ENCODE measurements at regions not wholly inside any gene's neighbourhood (a gene's known extent, or its start where the extent isn't known, plus 50 kb on each side); places are given as distances from the start of the nearest gene placed in this dataset.

GRCh38 chr1:88371436-88372023 is 312.5 kb upstream of the PKN2 start:
- TF ChIP-seq CTCF (IDR thresholded peaks at IDR 0.05) (no peak), POLR2A (IDR thresholded peaks at IDR 0.05) (no peak)
- H3K27ac ChIP-seq = no peak overlapping the region
- H3K27me3 ChIP-seq = no peaks in the 10 kb centered on the region
- H3K9me3 ChIP-seq = no peaks in the 10 kb centered on the region
- no peak for DNase-seq
- no peak overlapping the region for H3K4me3 ChIP-seq
- intact Hi-C loops (cut with DNase I) = no loop called here
- WGBS, 2 donors = 79 to 82% methylated on average over 4 of the region's 4 CpGs
- H3K36me3 ChIP-seq = no peaks in the 10 kb centered on the region
- no peaks in the 10 kb centered on the region for H3K4me1 ChIP-seq

GRCh38 chr1:88375977-88376376 is 308.1 kb upstream of the PKN2 start:
- no peak for DNase-seq
- intact Hi-C loops (cut with DNase I) = no loop called here

GRCh38 chr1:88376421-88376820 is 307.7 kb upstream of the PKN2 start:
- Histone ChIP-seq H3K36me3 (no peaks in the 10 kb centered on the region), H3K27me3 (no peaks in the 10 kb centered on the region), H3K9me3 (no peaks in the 10 kb centered on the region), H3K4me3 (no peak overlapping the region), H3K4me1 (no peaks in the 10 kb centered on the region), H3K27ac (no peak overlapping the region)
- TF ChIP-seq POLR2A (IDR thresholded peaks at IDR 0.05) (no peak), CTCF (IDR thresholded peaks at IDR 0.05) (no peak)
- no peak for DNase-seq
- intact Hi-C loops (cut with DNase I) = no loop called here

More at GRCh38 chr1:88375977-88376376, 308.1 kb upstream of the PKN2 start:
- 38 to 77% methylated on average over 1 of the region's 1 CpG for WGBS, 2 donors
- no peaks in the 10 kb centered on the region for H3K27me3 ChIP-seq
- H3K27ac ChIP-seq = no peak overlapping the region
- H3K9me3 ChIP-seq = no peaks in the 10 kb centered on the region
- no peaks in the 10 kb centered on the region for H3K4me1 ChIP-seq
- H3K36me3 ChIP-seq = no peaks in the 10 kb centered on the region
- no peak for TF ChIP-seq CTCF (IDR thresholded peaks at IDR 0.05)
- TF ChIP-seq POLR2A (IDR thresholded peaks at IDR 0.05) = no peak
- H3K4me3 ChIP-seq = no peak overlapping the region

- Histone ChIP-seq H3K27ac (no peak overlapping the region), H3K4me3 (no peak overlapping the region), H3K4me1 (no peaks in the 10 kb centered on the region), H3K27me3 (no peaks in the 10 kb centered on the region), H3K9me3 (no peaks in the 10 kb centered on the region), H3K36me3 (no peaks in the 10 kb centered on the region)
- 51 to 55% methylated on average over 3 of the region's 3 CpGs for WGBS, 2 donors
- intact Hi-C loops (cut with DNase I) = no loop called here
- DNase-seq = no peak
- TF ChIP-seq CTCF (IDR thresholded peaks at IDR 0.05) = no peak
- TF ChIP-seq POLR2A (IDR thresholded peaks at IDR 0.05) = no peak
These were observed 305.5 kb upstream of the PKN2 start for GRCh38 chr1:88378560-88378959.

GRCh38 chr1:88394958-88395357 is 289.1 kb upstream of the PKN2 start:
- Histone ChIP-seq H3K27me3 (no peaks in the 10 kb centered on the region), H3K36me3 (no peaks in the 10 kb centered on the region), H3K27ac (no peak overlapping the region), H3K9me3 (no peaks in the 10 kb centered on the region), H3K4me1 (no peaks in the 10 kb centered on the region), H3K4me3 (no peak overlapping the region)
- TF ChIP-seq POLR2A (IDR thresholded peaks at IDR 0.05) (no peak), CTCF (IDR thresholded peaks at IDR 0.05) (no peak)
- intact Hi-C loops (cut with DNase I) = no loop called here
- WGBS, 2 donors = 58 to 66% methylated on average over 2 of the region's 2 CpGs
- no peak for DNase-seq
